ENCODE measurements at regions not wholly inside any gene's neighbourhood (a gene's known extent, or its start where the extent isn't known, plus 50 kb on each side); places are given as distances from the start of the nearest gene placed in this dataset.
"Not testable (repeated sequence)": the region's sequence is repeated elsewhere in the genome, so short reads cannot be mapped to it uniquely, and the experiment has no call there.

GRCh38 chr9:104195142-104195541 is 101.0 kb downstream of the SMC2 start:
- DNase-seq, result not testable (repeated sequence)

GRCh38 chr9:104200456-104200994 is 106.4 kb downstream of the SMC2 start:
- DNase-seq, result no peak

- DNase-seq, result no peak
Measured at GRCh38 chr9:104206766-104207165, 112.7 kb downstream of the SMC2 start.

GRCh38 chr9:104209387-104209786 is 115.3 kb downstream of the SMC2 start:
- no peak for DNase-seq

GRCh38 chr9:104227108-104227507 is 133.0 kb downstream of the SMC2 start:
- DNase-seq, result no peak

- no peak for DNase-seq
Measured at GRCh38 chr9:104232781-104233341, 138.8 kb downstream of the SMC2 start.

GRCh38 chr9:104233366-104233765 is 139.3 kb downstream of the SMC2 start:
- no peak for DNase-seq

- DNase-seq, result not testable (repeated sequence)
Measured at GRCh38 chr9:104234632-104235337, 140.7 kb downstream of the SMC2 start.

GRCh38 chr9:104235347-104236120 is 141.4 kb downstream of the SMC2 start:
- not testable (repeated sequence) for DNase-seq

GRCh38 chr9:104238668-104239067 is 144.6 kb downstream of the SMC2 start:
- DNase-seq, result no peak

- DNase-seq, result no peak
Measured at GRCh38 chr9:104240890-104241289, 146.8 kb downstream of the SMC2 start.

GRCh38 chr9:104245925-104246324 is 151.8 kb downstream of the SMC2 start:
- no peak for DNase-seq

GRCh38 chr9:104247899-104248460 is 153.9 kb downstream of the SMC2 start:
- DNase-seq, result no peak

- no peak for DNase-seq
Measured at GRCh38 chr9:104256031-104256695, 162.1 kb downstream of the SMC2 start.

- no peak for DNase-seq
Measured at GRCh38 chr9:104256696-104257062, 162.6 kb downstream of the SMC2 start.

GRCh38 chr9:104258296-104259011 is 164.3 kb downstream of the SMC2 start:
- no peak for DNase-seq

GRCh38 chr9:104260004-104260403 is 165.9 kb downstream of the SMC2 start:
- DNase-seq, result no peak

GRCh38 chr9:104263942-104264341 is 169.8 kb downstream of the SMC2 start:
- DNase-seq, result no peak

GRCh38 chr9:104264431-104264830 is 170.3 kb downstream of the SMC2 start:
- no peak for DNase-seq

- DNase-seq, result no peak
Measured at GRCh38 chr9:104269374-104269773, 175.3 kb downstream of the SMC2 start.

- DNase-seq, result no peak
Measured at GRCh38 chr9:104269996-104270963, 176.2 kb downstream of the SMC2 start.

Measured in NCI-H446 treated with DMSO at 0.1 percent for 48 hours (cell line).